ENCODE measurements at regions not wholly inside any gene's neighbourhood (a gene's known extent, or its start where the extent isn't known, plus 50 kb on each side); places are given as distances from the start of the nearest gene placed in this dataset.

GRCh38 chr5:174187001-174187400, 141.5 kb downstream of the NSG2 start:
- TF ChIP-seq POLR2AphosphoS5 (IDR thresholded peaks at IDR 0.05) = no peak
- no peak for TF ChIP-seq CTCF (IDR thresholded peaks at IDR 0.05)

Measured in gastroesophageal sphincter (tissue), 3 donors.